Activated CD4-positive, alpha-beta memory T cell treated with anti-CD3 and anti-CD28 coated beads, Interleukin-2, amount 10 ng/mL, durations not matched to agents 7 days and 5 days (primary cell): ENCODE measurements at regions not wholly inside any gene's neighbourhood (a gene's known extent, or its start where the extent isn't known, plus 50 kb on each side); places are given as distances from the start of the nearest gene placed in this dataset.
"Not testable (repeated sequence)": the region's sequence is repeated elsewhere in the genome, so short reads cannot be mapped to it uniquely, and the experiment has no call there.

Source experiments
- CTCF ChIA-PET: fragments of 350-600 bp; sonication (Branson Sonifier 250); formaldehyde crosslinking; loops from one replicate; lab custom pipeline; 2021; ENCODE audit warnings: antibody characterized with exemption, inconsistent platforms; lab: Charles Lee
- POLR2A ChIA-PET: fragments of 350-600 bp; sonication (Branson Sonifier 250); formaldehyde crosslinking; loops from one replicate; lab custom pipeline; 2021; ENCODE audit warnings: antibody characterized with exemption; lab: Charles Lee
- DNase-seq: peaks from one replicate; pipeline ENCODE4 v3.0.0-alpha.2; 2020
- H3K27ac Mint-ChIP-seq: one replicate; pipeline ENCODE4 v1.8.0; 2021; ENCODE audit warnings: mild to moderate bottlenecking, mixed read lengths
- H3K27me3 Mint-ChIP-seq: one replicate; pipeline ENCODE4 v1.8.0; 2021; ENCODE audit warnings: mixed read lengths
- H3K36me3 Mint-ChIP-seq: one replicate; pipeline ENCODE4 v1.8.0; 2021; ENCODE audit warnings: low read depth, mixed read lengths
- H3K4me1 Mint-ChIP-seq: one replicate; pipeline ENCODE4 v1.8.0; 2021; ENCODE audit warnings: mixed read lengths
- H3K4me3 Mint-ChIP-seq: one replicate; pipeline ENCODE4 v1.8.0; 2021; ENCODE audit warnings: mild to moderate bottlenecking, mixed read lengths
- H3K9me3 Mint-ChIP-seq: one replicate; pipeline ENCODE4 v1.8.0; 2021; ENCODE audit warnings: mixed read lengths

DNA sequence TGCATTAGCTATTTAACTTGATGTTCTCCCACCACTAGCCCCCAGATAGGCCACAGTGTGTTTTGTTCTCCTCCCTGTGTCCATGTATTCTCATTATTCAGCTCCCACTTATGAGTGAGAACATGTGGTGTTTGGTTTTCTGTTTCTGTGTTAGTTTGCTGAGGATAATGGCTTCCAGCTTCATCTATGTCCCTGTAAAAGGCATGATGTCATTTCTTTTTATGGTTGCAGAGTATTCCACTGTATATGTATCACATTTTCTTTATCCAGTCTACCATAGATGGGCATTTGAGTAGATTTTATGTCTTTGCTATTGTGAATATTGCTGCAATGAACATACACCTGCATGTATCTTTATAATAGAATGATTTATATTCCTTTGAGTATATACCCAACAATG lies 487.7 kb downstream of the CBLN4 start:
- H3K4me1 Mint-ChIP-seq, POLR2A ChIA-PET, H3K27ac Mint-ChIP-seq, H3K36me3 Mint-ChIP-seq, H3K4me3 Mint-ChIP-seq, DNase-seq, CTCF ChIA-PET, H3K27me3 Mint-ChIP-seq: not testable (repeated sequence)
- H3K9me3 Mint-ChIP-seq = peaks cover 10% of the 10 kb centered on the region

DNA sequence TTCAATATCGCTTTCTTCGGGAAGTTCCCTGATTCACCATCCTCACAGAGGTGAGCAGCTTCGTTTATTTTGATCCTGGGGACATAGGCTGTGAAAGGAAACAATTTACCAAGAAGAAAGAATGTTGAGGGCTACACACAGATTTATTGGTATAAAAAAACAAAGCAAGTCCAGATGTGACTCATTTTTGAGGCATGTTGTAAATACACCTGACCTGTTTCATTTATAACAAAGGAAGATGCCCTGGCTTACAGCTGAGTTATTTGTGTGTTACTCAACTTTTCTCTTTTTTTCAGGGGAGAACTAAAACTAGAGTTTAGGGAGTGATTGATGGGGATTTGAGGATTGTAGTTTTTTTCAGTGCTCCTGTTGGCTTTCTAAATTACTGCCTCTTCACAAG lies 489.5 kb downstream of the CBLN4 start:
- ChIA-PET POLR2A (no interaction called here), CTCF (no interaction called here)
- Mint-ChIP-seq H3K4me3 (no peak overlapping the region), H3K9me3 (peaks cover 9% of the 10 kb centered on the region), H3K4me1 (no peaks in the 10 kb centered on the region), H3K27me3 (no peaks in the 10 kb centered on the region), H3K27ac (no peak overlapping the region), H3K36me3 (no peaks in the 10 kb centered on the region)
- no peak for DNase-seq

- Mint-ChIP-seq H3K4me1 (no peaks in the 10 kb centered on the region), H3K27me3 (no peaks in the 10 kb centered on the region), H3K36me3 (no peaks in the 10 kb centered on the region), H3K9me3 (peaks cover 9% of the 10 kb centered on the region), H3K4me3 (no peak overlapping the region), H3K27ac (no peak overlapping the region)
- no peak for DNase-seq
- POLR2A ChIA-PET = no interaction called here
- CTCF ChIA-PET = no interaction called here
These were observed 490.8 kb downstream of the CBLN4 start for GRCh38 chr20:55514531-55514930.

GRCh38 chr20:55513954-55514353 lies 491.4 kb downstream of the CBLN4 start:
- DNase-seq = no peak
- no peak overlapping the region for H3K27ac Mint-ChIP-seq
- H3K4me3 Mint-ChIP-seq = no peak overlapping the region
- H3K9me3 Mint-ChIP-seq = peaks cover 5% of the 10 kb centered on the region
- H3K4me1 Mint-ChIP-seq = no peaks in the 10 kb centered on the region
- no peaks in the 10 kb centered on the region for H3K27me3 Mint-ChIP-seq
- H3K36me3 Mint-ChIP-seq = no peaks in the 10 kb centered on the region
- ChIA-PET CTCF (no interaction called here), POLR2A (no interaction called here)

DNA sequence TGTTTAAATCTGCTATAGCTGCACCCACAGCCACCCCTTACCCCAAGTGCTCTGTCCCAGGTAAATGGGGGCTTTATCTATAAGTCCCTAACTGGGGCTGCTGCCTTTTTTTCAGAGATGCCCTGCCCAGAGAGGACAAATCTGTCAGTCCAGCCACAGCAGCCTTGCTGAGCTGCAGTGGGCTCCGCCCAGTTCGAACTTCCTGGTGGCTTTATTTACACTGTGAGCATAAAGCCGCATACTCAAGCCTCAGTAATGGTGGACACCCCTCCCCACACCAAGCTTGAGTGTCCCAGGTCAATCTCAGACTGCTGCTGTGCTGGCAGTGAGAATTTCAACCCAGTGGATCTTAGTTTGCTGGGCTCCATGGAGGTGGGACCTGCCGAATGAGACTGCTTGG lies 505.2 kb downstream of the CBLN4 start:
- ChIA-PET CTCF (no interaction called here), POLR2A (no interaction called here)
- H3K4me3 Mint-ChIP-seq = no peak overlapping the region
- H3K9me3 Mint-ChIP-seq = peaks cover 18% of the 10 kb centered on the region
- no peak overlapping the region for H3K27ac Mint-ChIP-seq
- no peaks in the 10 kb centered on the region for H3K27me3 Mint-ChIP-seq
- H3K36me3 Mint-ChIP-seq = no peaks in the 10 kb centered on the region
- DNase-seq = no peak
- H3K4me1 Mint-ChIP-seq = no peaks in the 10 kb centered on the region

- no peaks in the 10 kb centered on the region for H3K36me3 Mint-ChIP-seq
- CTCF ChIA-PET = no interaction called here
These were observed 516.7 kb downstream of the CBLN4 start for GRCh38 chr20:55488593-55488992.

GRCh38 chr20:55478724-55479450 lies 526.4 kb downstream of the CBLN4 start:
- H3K27me3 Mint-ChIP-seq = no peaks in the 10 kb centered on the region
- no peaks in the 10 kb centered on the region for H3K36me3 Mint-ChIP-seq
- H3K4me3 Mint-ChIP-seq = no peak overlapping the region
- H3K27ac Mint-ChIP-seq = no peak overlapping the region
- DNase-seq = no peak
- peaks cover 7% of the 10 kb centered on the region for H3K9me3 Mint-ChIP-seq
- no peaks in the 10 kb centered on the region for H3K4me1 Mint-ChIP-seq
- CTCF ChIA-PET = no interaction called here
- POLR2A ChIA-PET = no interaction called here

More at GRCh38 chr20:55488593-55488992, 516.7 kb downstream of the CBLN4 start:
- no peak for DNase-seq
- Mint-ChIP-seq H3K27ac (no peak overlapping the region), H3K9me3 (peaks cover 8% of the 10 kb centered on the region), H3K27me3 (no peaks in the 10 kb centered on the region), H3K4me3 (no peak overlapping the region), H3K4me1 (no peaks in the 10 kb centered on the region)
- POLR2A ChIA-PET = no interaction called here

DNA sequence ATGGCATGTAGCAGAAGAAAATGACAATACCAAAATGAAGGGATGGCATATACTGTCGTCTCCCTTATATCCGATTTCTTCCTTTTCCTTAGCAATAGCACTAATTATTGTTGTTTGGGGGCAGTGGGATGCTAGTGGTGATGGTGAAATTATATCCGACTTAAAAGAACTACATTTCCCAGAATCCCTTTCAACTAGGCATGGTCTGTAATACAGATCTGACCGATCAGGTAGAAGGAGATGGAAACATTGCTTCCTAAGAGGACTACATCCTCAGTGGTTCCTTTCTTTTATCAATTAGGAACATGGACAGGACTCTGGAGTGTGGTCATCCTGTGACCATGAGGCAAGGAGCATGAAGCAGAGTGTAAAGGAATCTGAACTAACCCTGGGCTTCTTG lies 532.6 kb downstream of the CBLN4 start:
- no peak for DNase-seq
- no peak overlapping the region for H3K27ac Mint-ChIP-seq
- no peaks in the 10 kb centered on the region for H3K27me3 Mint-ChIP-seq
- H3K4me1 Mint-ChIP-seq = no peaks in the 10 kb centered on the region
- ChIA-PET CTCF (no interaction called here), POLR2A (no interaction called here)
- H3K4me3 Mint-ChIP-seq = no peak overlapping the region
- no peaks in the 10 kb centered on the region for H3K36me3 Mint-ChIP-seq
- H3K9me3 Mint-ChIP-seq = peaks cover 11% of the 10 kb centered on the region

DNA sequence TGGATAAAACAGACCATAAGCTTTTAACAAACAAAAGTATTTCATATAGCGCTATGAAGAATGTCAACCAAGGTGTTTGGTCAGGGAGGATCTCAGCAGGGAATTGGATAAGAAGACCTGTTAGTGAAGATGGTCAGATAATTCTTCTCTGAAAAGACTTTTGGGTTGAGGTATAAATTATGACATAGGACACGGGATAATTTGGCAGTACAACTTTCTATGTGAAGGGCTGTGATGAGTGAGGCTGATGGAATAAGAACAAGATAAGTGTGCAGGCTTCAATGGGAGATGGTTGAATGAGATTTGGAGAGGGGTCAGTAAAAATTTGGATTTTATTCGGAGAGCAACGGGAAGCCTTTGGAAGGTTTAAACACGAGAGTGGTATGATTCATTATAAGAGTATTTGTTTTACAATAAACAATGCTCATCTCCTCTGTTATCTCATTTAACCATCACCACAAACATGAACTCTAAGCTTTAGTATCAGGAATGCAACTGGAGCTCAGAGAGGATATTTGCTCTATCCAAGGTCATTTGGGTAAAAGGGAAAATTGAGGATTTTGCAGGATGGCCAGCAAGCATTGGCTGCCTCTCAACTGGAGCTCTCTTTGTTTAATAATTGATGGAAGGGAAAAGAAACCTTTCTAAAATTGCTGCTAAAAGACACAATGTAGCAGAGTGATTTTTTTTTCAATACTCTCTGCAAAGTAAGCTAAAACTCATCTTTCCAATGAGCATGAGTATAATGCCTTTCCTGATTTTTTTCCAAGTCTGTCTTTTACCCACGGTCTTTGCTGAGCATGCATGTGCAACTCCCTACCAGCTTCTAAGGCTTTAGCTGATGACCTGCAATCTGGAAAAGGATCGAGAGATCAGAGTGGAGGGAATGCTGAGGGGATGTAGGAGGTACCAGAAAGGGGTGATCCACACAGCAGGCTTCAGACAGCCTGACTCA lies 534.0 kb downstream of the CBLN4 start:
- peaks cover 11% of the 10 kb centered on the region for H3K9me3 Mint-ChIP-seq
- no peaks in the 10 kb centered on the region for H3K4me1 Mint-ChIP-seq
- H3K27me3 Mint-ChIP-seq = no peaks in the 10 kb centered on the region
- H3K4me3 Mint-ChIP-seq = no peak overlapping the region
- no peak overlapping the region for H3K27ac Mint-ChIP-seq
- no peak for DNase-seq
- ChIA-PET CTCF (no interaction called here), POLR2A (no interaction called here)
- no peaks in the 10 kb centered on the region for H3K36me3 Mint-ChIP-seq

GRCh38 chr20:55469074-55469473 lies 536.2 kb downstream of the CBLN4 start:
- ChIA-PET CTCF (no interaction called here), POLR2A (no interaction called here)
- no peaks in the 10 kb centered on the region for H3K4me1 Mint-ChIP-seq
- H3K4me3 Mint-ChIP-seq = no peak overlapping the region
- H3K27me3 Mint-ChIP-seq = no peaks in the 10 kb centered on the region
- no peak for DNase-seq
- no peaks in the 10 kb centered on the region for H3K36me3 Mint-ChIP-seq
- peaks cover 11% of the 10 kb centered on the region for H3K9me3 Mint-ChIP-seq
- H3K27ac Mint-ChIP-seq = no peak overlapping the region

DNA sequence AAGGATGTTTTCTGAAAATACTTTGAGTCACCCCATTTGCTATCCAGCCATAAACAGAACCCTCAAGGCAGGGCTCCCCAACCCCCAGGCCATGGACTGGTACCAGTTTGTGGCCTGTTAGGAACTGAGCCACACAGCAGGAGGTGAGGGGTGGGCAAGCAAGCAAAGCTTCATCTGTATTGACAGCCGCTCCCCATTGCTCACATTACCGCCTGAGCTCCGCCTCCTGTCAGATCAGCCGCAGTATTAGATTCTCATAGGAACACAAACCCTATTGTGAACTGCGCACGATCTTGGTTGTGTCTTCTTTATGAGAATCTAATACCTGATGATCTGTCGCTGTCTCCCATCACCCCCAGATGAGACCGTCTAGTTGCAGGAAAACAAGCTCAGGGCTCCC lies 543.8 kb downstream of the CBLN4 start:
- no peaks in the 10 kb centered on the region for H3K9me3 Mint-ChIP-seq
- H3K27ac Mint-ChIP-seq = no peak overlapping the region
- CTCF ChIA-PET = no interaction called here
- POLR2A ChIA-PET = no interaction called here
- no peaks in the 10 kb centered on the region for H3K4me1 Mint-ChIP-seq
- H3K4me3 Mint-ChIP-seq = no peak overlapping the region
- DNase-seq = no peak
- no peaks in the 10 kb centered on the region for H3K36me3 Mint-ChIP-seq
- H3K27me3 Mint-ChIP-seq = no peaks in the 10 kb centered on the region

DNA sequence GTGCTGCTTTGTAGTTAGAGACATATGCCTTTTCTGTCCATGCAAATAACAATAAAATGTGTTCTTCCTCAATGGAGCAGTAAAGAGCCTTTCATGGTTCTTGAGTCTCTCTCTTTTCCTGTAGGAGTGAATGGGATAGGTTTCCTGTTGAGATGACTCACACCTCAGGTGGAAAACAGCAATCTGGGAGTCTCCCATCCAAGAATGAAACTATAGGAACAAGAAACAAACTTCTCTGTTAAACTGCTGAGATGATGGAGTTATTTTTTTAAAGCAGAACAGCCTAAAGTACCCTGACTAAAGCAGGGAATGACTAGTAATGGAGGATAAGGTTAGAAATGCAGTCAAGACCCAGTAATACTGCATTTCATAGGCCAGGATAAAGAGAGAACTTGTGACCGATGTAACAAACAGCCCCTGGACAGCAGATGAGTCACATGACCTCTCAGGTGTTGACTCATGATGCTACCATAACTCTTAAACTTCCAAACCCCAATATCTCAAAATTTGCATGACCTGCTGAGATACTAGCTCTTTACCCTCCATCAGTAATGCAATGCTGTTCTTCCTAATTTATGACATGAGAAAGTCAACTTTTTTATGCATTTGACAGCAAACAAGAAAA lies 548.9 kb downstream of the CBLN4 start:
- Mint-ChIP-seq H3K9me3 (peaks cover 5% of the 10 kb centered on the region), H3K36me3 (no peaks in the 10 kb centered on the region), H3K4me3 (no peak overlapping the region), H3K27ac (no peak overlapping the region), H3K27me3 (no peaks in the 10 kb centered on the region), H3K4me1 (no peaks in the 10 kb centered on the region)
- DNase-seq = no peak
- ChIA-PET POLR2A (no interaction called here), CTCF (no interaction called here)

DNA sequence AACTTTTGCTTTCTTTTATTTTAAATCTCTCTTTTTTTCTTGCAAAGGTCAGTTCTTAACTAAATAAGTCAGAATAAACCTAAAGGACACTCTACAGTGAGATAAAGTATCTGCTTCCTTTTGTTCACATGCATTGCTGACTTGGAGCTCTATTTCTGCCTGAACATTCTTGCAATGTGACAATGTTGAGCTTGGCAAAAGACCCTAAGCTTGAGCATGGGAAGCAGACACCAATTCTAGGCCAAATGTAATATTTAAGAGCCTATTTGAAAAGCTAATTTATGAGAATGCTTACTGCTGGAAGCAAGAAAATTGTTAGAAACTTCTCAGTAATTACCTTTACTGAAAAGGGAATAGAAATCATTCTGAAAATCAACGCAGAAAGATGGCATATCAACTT lies 556.2 kb downstream of the CBLN4 start:
- DNase-seq = no peak
- CTCF ChIA-PET = no interaction called here
- POLR2A ChIA-PET = no interaction called here
- Mint-ChIP-seq H3K4me1 (no peaks in the 10 kb centered on the region), H3K27me3 (no peaks in the 10 kb centered on the region), H3K4me3 (no peak overlapping the region), H3K27ac (no peak overlapping the region), H3K9me3 (peaks cover 10% of the 10 kb centered on the region), H3K36me3 (no peaks in the 10 kb centered on the region)
